ENCODE measurements at regions not wholly inside any gene's neighbourhood (a gene's known extent, or its start where the extent isn't known, plus 50 kb on each side); places are given as distances from the start of the nearest gene placed in this dataset.

GRCh38 chr13:75101348-75101747 lies 380.6 kb downstream of the TBC1D4 start:
- TF ChIP-seq HDGF (IDR thresholded peaks at IDR 0.05) (no peak), PKNOX1 (IDR thresholded peaks at IDR 0.05) (no peak), EP300 (IDR thresholded peaks at IDR 0.05; ENCODE audit: borderline replicate concordance in 1 of 2, control insufficient read depth in 1 of 2, low read depth in 2 of 2, low read length in 2 of 2) (no peak), SP1 (IDR thresholded peaks at IDR 0.05; ENCODE audit: low read depth, low read length) (no peak), ELK1 (IDR thresholded peaks at IDR 0.05; ENCODE audit: low read depth, low read length) (no peak), POLR2A (IDR thresholded peaks at IDR 0.05; ENCODE audit: low read depth, low read length) (no peak), CTCF (IDR thresholded peaks at IDR 0.05 in 2 of 3, conservative IDR thresholded peaks at IDR 0.05 in 1 of 3; ENCODE audit: control insufficient read depth in 2 of 3, extremely low read depth in 1 of 3, insufficient read depth in 1 of 3, low read depth in 3 of 3, low read length in 3 of 3) (no peak), GATAD2B (conservative IDR thresholded peaks at IDR 0.05; ENCODE audit: low read depth) (no peak), EZH2 (IDR thresholded peaks at IDR 0.05; ENCODE audit: borderline replicate concordance, control insufficient read depth, low read depth, low read length) (no peak)
